ENCODE measurements at regions not wholly inside any gene's neighbourhood (a gene's known extent, or its start where the extent isn't known, plus 50 kb on each side); places are given as distances from the start of the nearest gene placed in this dataset.

GRCh38 chr3:106103383-106103782 is 234.6 kb upstream of the CBLB start (continued):
- no peak for TF ChIP-seq EZH2 (IDR thresholded peaks at IDR 0.05; ENCODE audit: low read depth, unreplicated experiment)
- TF ChIP-seq ZNF114 (CRISPR knock-in tag; IDR thresholded peaks at IDR 0.05): no peak
- no peak for TF ChIP-seq NANOG (IDR thresholded peaks at IDR 0.05; ENCODE audit: borderline replicate concordance)
- TF ChIP-seq POLR2AphosphoS5 (IDR thresholded peaks at IDR 0.05; ENCODE audit: low read depth): no peak
- TF ChIP-seq CTCF (conservative IDR thresholded peaks at IDR 0.05; ENCODE audit: low read depth in 2 of 2): no peak

- 0 out of 2 replicates have a peak, but pooled peaks cover 10% of the 10 kb centered on the region for H3K9me2 ChIP-seq (ENCODE audit: insufficient read depth)
- ATAC-seq: no peak
- no peak overlapping the region for H2AFZ ChIP-seq
- H3K4me2 ChIP-seq: no peak overlapping the region
- DNase-seq (ENCODE audit: low spot score): no peak
- no peak overlapping the region for H3K27ac Mint-ChIP-seq
- peaks cover 3% of the 10 kb centered on the region for H3K27me3 Mint-ChIP-seq (ENCODE audit: insufficient read depth, low read depth, poor library complexity)
- no peaks in the 10 kb centered on the region for H3K4me1 Mint-ChIP-seq
- no peaks in the 10 kb centered on the region for H3K36me3 ChIP-seq (ENCODE audit: insufficient read depth)
- H3K79me2 ChIP-seq (replicated peaks; ENCODE audit: insufficient read depth): no peaks in the 10 kb centered on the region
- no peaks in the 10 kb centered on the region for H4K20me1 ChIP-seq (replicated peaks; ENCODE audit: insufficient read depth)
- H3F3A ChIP-seq (replicated peaks; ENCODE audit: low read depth): no peaks in the 10 kb centered on the region
- H3K4me3 ChIP-seq: no peak overlapping the region
- no peaks in the 10 kb centered on the region for H3K4me1 ChIP-seq (ENCODE audit: insufficient read depth)
- no peak overlapping the region for H3K27ac ChIP-seq (ENCODE audit: low read depth)
- H3K9me3 Mint-ChIP-seq: peaks cover 28% of the 10 kb centered on the region
- H3K4me3 Mint-ChIP-seq: no peak overlapping the region
- peaks cover 17% of the 10 kb centered on the region for H3K36me3 Mint-ChIP-seq (ENCODE audit: low read depth)
- H3K27me3 ChIP-seq (ENCODE audit: insufficient read depth): no peaks in the 10 kb centered on the region
- TF ChIP-seq EZH2phosphoT487 (IDR thresholded peaks at IDR 0.05; ENCODE audit: unreplicated experiment) (no peak), ZNF462 (CRISPR knock-in tag; IDR thresholded peaks at IDR 0.05) (no peak), ZNF331 (CRISPR knock-in tag; IDR thresholded peaks at IDR 0.05; ENCODE audit: low read depth) (no peak)
Observed at GRCh38 chr3:106104078-106104477, 235.3 kb upstream of the CBLB start.

Data from GM23338 (cell line).